ENCODE measurements at regions not wholly inside any gene's neighbourhood (a gene's known extent, or its start where the extent isn't known, plus 50 kb on each side); places are given as distances from the start of the nearest gene placed in this dataset.

DNA sequence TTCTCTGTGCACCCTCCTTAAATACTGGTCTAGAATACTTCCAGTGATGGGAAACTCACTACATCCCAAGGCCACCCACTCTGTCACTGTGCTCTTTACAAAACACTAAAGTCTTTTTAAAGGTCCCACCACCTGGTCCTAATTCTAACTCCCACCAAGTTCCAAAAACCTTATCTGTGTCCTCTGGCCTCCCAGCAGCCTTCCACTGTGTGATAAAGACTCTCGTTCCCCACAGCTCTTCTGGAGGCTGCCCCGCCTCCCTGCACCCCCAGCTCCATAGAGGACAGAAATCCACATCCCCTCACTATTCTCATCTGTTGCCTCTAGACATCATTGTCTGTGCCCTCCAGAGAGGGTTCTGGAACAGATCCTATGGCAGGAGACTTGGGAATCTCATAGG, 276.4 kb downstream of the FAM43A start:
- H3K36me3 ChIP-seq (ENCODE audit: insufficient read depth, low read length) = no peaks in the 10 kb centered on the region
- no peak overlapping the region for H3K4me3 ChIP-seq (ENCODE audit: low read length)
- POLR2A ChIA-PET = no interaction called here
- Mint-ChIP-seq H3K27me3 (peaks cover 5 to 24% of the 10 kb centered on the region in 2 donors), H3K9me3 (no peaks in the 10 kb centered on the region), H3K4me1 (no peaks in the 10 kb centered on the region), H3K27ac (no peak overlapping the region), H3K4me3 (no peak overlapping the region), H3K36me3 (peaks cover 0 to 1% (median 0%) of the 10 kb centered on the region in 3 donors)
- no peaks in the 10 kb centered on the region for H3K9me3 ChIP-seq (ENCODE audit: low read length)
- H3K27ac ChIP-seq (ENCODE audit: low read depth, low read length) = no peak overlapping the region
- CTCF ChIA-PET = no interaction called here
- DNase-seq = no peak
- no peaks in the 10 kb centered on the region for H3K4me1 ChIP-seq (ENCODE audit: insufficient read depth, low read length)
- H3K27me3 ChIP-seq (ENCODE audit: insufficient read depth, low read length, poor library complexity, severe bottlenecking) = no peaks in the 10 kb centered on the region

DNA sequence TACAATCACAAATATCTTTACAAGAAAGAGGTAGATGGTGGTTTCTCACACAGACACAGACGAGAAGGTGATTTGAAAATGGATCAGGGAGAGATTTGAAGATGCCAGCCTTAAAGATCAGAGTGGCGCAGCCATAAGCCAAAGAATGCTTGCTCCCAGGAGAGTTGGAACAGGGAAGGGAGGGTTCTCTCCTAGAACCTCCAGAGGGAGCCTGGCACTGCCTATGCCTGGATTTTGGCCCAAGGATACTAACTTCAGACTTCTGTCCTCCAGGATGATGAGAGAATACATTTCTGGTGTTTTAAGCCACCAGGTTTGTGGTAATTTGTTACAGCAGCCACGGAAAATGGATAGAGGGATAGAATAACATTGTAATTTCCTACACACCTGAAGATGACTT, 279.1 kb downstream of the FAM43A start:
- CTCF ChIA-PET = no interaction called here
- no peak overlapping the region for H3K27ac Mint-ChIP-seq
- no peaks in the 10 kb centered on the region for H3K9me3 ChIP-seq (ENCODE audit: low read length)

DNA sequence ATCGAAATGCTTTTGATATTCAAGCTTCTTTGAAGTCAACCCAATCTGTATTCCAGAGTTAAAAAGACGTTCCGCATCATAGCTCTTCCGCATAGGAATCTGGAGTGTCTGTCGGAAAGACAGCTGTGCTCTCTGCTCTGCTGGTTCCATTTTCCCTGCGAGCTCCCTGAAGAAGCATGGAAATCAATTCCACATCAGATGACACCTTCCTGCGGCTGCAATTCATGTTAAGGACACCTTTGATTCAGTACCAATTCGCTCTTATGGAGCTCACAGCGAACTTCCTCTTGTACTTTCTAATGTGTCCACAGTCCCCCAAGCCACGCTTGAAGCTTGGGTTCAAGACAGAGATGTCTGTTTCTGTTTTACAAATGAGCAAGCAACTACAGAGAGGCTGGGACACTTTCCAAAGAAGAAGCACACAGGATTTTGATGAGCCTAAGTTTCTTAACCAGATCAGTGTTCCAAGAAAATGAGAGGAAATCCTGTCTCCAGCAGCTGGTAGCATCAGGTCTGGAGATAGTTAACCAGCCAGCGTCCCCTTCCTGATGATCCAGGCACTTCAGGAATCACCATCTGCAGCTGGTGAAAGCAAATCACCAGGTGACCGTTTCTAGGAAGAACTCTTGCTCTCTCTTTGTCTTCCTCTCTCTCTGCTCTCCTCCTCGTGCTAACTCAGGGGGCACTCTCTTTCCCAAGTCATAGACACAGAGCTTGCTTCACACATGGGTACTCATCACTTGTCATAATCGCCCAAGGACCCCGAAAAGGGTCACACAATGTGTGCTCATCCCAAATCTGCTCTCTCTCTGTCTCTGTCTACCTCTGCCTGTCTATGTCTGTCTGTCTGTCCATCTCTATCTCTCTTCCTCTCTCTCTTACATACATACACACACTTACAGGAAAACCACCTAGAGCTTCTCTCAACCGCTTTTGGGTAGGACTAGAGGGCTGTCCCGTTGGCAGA, 281.8 kb downstream of the FAM43A start:
- no peak overlapping the region for H3K4me3 Mint-ChIP-seq
- CTCF ChIA-PET = no interaction called here
- POLR2A ChIA-PET = no interaction called here

More for the DNA sequence above, 279.1 kb downstream of the FAM43A start:
- Mint-ChIP-seq H3K4me3 (no peak overlapping the region), H3K9me3 (peaks cover 0 to under 1% (median 0%) of the 10 kb centered on the region in 5 donors), H3K27me3 (peaks cover 5 to 29% of the 10 kb centered on the region in 2 donors), H3K4me1 (no peaks in the 10 kb centered on the region), H3K36me3 (peaks cover 0 to 1% (median 0%) of the 10 kb centered on the region in 3 donors)
- DNase-seq = no peak
- Histone ChIP-seq H3K36me3 (ENCODE audit: insufficient read depth, low read length) (no peaks in the 10 kb centered on the region), H3K4me3 (ENCODE audit: low read length) (no peak overlapping the region), H3K27me3 (ENCODE audit: insufficient read depth, low read length, poor library complexity, severe bottlenecking) (no peaks in the 10 kb centered on the region), H3K27ac (ENCODE audit: low read depth, low read length) (no peak overlapping the region), H3K4me1 (ENCODE audit: insufficient read depth, low read length) (no peaks in the 10 kb centered on the region)
- POLR2A ChIA-PET = no interaction called here

DNA sequence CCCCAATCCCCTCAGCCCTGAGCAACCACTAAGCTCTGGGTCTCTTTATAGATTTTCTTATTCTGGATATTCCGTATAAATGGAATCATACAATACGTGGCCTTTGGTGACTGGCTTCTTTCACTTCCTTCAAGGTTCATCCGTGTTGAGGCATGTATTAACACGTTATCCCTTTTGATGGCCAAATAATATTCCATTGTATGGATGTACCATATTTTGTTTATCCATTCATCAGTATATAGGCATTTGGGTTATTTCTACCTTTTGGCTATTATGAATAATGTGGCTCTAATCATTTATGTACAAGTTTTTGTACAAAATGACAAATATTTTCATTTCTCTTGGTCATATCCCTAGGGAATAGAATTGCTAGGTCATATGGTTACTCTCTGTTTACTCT, 284.4 kb downstream of the FAM43A start:
- Mint-ChIP-seq H3K27ac (no peak overlapping the region), H3K9me3 (peaks cover 0 to 4% (median 1%) of the 10 kb centered on the region in 5 donors), H3K4me1 (no peaks in the 10 kb centered on the region), H3K4me3 (no peak overlapping the region), H3K36me3 (peaks cover 0 to 1% (median 0%) of the 10 kb centered on the region in 3 donors), H3K27me3 (peaks cover 5 to 47% of the 10 kb centered on the region in 2 donors)
- Histone ChIP-seq H3K36me3 (ENCODE audit: insufficient read depth, low read length) (no peaks in the 10 kb centered on the region), H3K9me3 (ENCODE audit: low read length) (no peaks in the 10 kb centered on the region), H3K27ac (ENCODE audit: low read depth, low read length) (no peak overlapping the region), H3K27me3 (ENCODE audit: insufficient read depth, low read length, poor library complexity, severe bottlenecking) (no peaks in the 10 kb centered on the region), H3K4me1 (ENCODE audit: insufficient read depth, low read length) (no peaks in the 10 kb centered on the region), H3K4me3 (ENCODE audit: low read length) (no peak overlapping the region)
- no peak for DNase-seq
- ChIA-PET CTCF (no interaction called here), POLR2A (no interaction called here)

More for the DNA sequence above, 281.8 kb downstream of the FAM43A start:
- Mint-ChIP-seq H3K36me3 (peaks cover 0 to 1% (median 0%) of the 10 kb centered on the region in 3 donors), H3K9me3 (peaks cover 0 to 4% (median 1%) of the 10 kb centered on the region in 5 donors), H3K27ac (no peak overlapping the region), H3K4me1 (no peaks in the 10 kb centered on the region), H3K27me3 (peaks cover 3 to 35% of the 10 kb centered on the region in 2 donors)
- H3K27ac ChIP-seq (ENCODE audit: low read depth, low read length) = no peak overlapping the region
- no peaks in the 10 kb centered on the region for H3K36me3 ChIP-seq (ENCODE audit: insufficient read depth, low read length)
- H3K9me3 ChIP-seq (ENCODE audit: low read length) = no peaks in the 10 kb centered on the region
- no peak for DNase-seq
- H3K27me3 ChIP-seq (ENCODE audit: insufficient read depth, low read length, poor library complexity, severe bottlenecking) = no peaks in the 10 kb centered on the region
- no peaks in the 10 kb centered on the region for H3K4me1 ChIP-seq (ENCODE audit: insufficient read depth, low read length)
- H3K4me3 ChIP-seq (ENCODE audit: low read length) = no peak overlapping the region

GRCh38 chr3:194971009-194971408, 285.3 kb downstream of the FAM43A start:
- Mint-ChIP-seq H3K36me3 (peaks cover 0 to 1% (median 0%) of the 10 kb centered on the region in 3 donors), H3K9me3 (peaks cover 0 to 4% (median 1%) of the 10 kb centered on the region in 5 donors), H3K4me1 (no peaks in the 10 kb centered on the region), H3K4me3 (no peak overlapping the region), H3K27me3 (peaks cover 5 to 52% of the 10 kb centered on the region in 2 donors), H3K27ac (no peak overlapping the region)
- no peaks in the 10 kb centered on the region for H3K27me3 ChIP-seq (ENCODE audit: insufficient read depth, low read length, poor library complexity, severe bottlenecking)
- ChIA-PET CTCF (interaction anchor here (1.4 kb wide), 1 partner anchor 283 kb away, joined by 4 read pairs; no protein-coding TSS in a partner anchor), POLR2A (no interaction called here)
- H3K27ac ChIP-seq (ENCODE audit: low read depth, low read length) = no peak overlapping the region
- no peak for DNase-seq
- H3K36me3 ChIP-seq (ENCODE audit: insufficient read depth, low read length) = no peaks in the 10 kb centered on the region
- no peaks in the 10 kb centered on the region for H3K9me3 ChIP-seq (ENCODE audit: low read length)
- no peaks in the 10 kb centered on the region for H3K4me1 ChIP-seq (ENCODE audit: insufficient read depth, low read length)
- no peak overlapping the region for H3K4me3 ChIP-seq (ENCODE audit: low read length)

- peaks cover 0 to 4% (median 1%) of the 10 kb centered on the region in 5 donors for H3K9me3 Mint-ChIP-seq
- H3K36me3 Mint-ChIP-seq = peaks cover 0 to 1% (median 0%) of the 10 kb centered on the region in 3 donors
- Histone ChIP-seq H3K36me3 (ENCODE audit: insufficient read depth, low read length) (no peaks in the 10 kb centered on the region), H3K27ac (ENCODE audit: low read depth, low read length) (no peak overlapping the region), H3K27me3 (ENCODE audit: insufficient read depth, low read length, poor library complexity, severe bottlenecking) (no peaks in the 10 kb centered on the region), H3K9me3 (ENCODE audit: low read length) (no peaks in the 10 kb centered on the region), H3K4me1 (ENCODE audit: insufficient read depth, low read length) (no peaks in the 10 kb centered on the region), H3K4me3 (ENCODE audit: low read length) (no peak overlapping the region)
- peaks cover 5 to 53% of the 10 kb centered on the region in 2 donors for H3K27me3 Mint-ChIP-seq
- no peaks in the 10 kb centered on the region for H3K4me1 Mint-ChIP-seq
- POLR2A ChIA-PET = no interaction called here
- H3K4me3 Mint-ChIP-seq = no peak overlapping the region
- no peak overlapping the region for H3K27ac Mint-ChIP-seq
- CTCF ChIA-PET = interaction anchor here (0.6 to 1.4 kb wide), 2 partner anchors 284 to 456 kb away, joined by 3 to 4 read pairs; no protein-coding TSS in a partner anchor
- no peak for DNase-seq
These were observed 286.3 kb downstream of the FAM43A start for GRCh38 chr3:194971965-194972364.

DNA sequence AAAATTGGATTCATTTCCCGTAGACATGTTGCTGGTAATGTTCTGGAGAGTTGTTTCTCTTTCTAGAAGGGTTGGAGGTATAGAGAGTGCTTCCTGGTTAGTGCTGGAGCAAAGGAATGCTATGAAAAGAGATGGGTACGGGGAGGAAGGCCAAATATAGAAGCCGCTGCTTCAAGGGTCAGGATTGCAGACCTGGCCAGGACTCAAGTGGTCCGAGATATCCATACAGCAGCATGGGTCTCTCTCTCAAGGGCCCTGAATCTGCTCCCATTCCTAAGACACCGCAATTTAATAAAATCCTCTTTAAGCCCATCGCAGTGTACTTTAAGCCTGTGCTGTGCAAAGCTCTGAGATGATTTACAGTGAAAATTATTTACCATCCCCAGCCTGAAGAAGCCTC, 287.0 kb downstream of the FAM43A start:
- Mint-ChIP-seq H3K4me3 (no peak overlapping the region), H3K9me3 (peaks cover 0 to 4% (median 1%) of the 10 kb centered on the region in 5 donors), H3K27me3 (peaks cover 5 to 53% of the 10 kb centered on the region in 2 donors), H3K4me1 (no peaks in the 10 kb centered on the region), H3K36me3 (peaks cover 0 to 1% (median 0%) of the 10 kb centered on the region in 3 donors), H3K27ac (no peak overlapping the region)
- Histone ChIP-seq H3K36me3 (ENCODE audit: insufficient read depth, low read length) (no peaks in the 10 kb centered on the region), H3K9me3 (ENCODE audit: low read length) (no peaks in the 10 kb centered on the region), H3K4me1 (ENCODE audit: insufficient read depth, low read length) (no peaks in the 10 kb centered on the region), H3K27ac (ENCODE audit: low read depth, low read length) (no peak overlapping the region), H3K4me3 (ENCODE audit: low read length) (no peak overlapping the region), H3K27me3 (ENCODE audit: insufficient read depth, low read length, poor library complexity, severe bottlenecking) (no peaks in the 10 kb centered on the region)
- ChIA-PET CTCF (no interaction called here), POLR2A (no interaction called here)
- no peak for DNase-seq

- Mint-ChIP-seq H3K9me3 (peaks cover 0 to 4% (median 1%) of the 10 kb centered on the region in 5 donors), H3K27me3 (peaks cover 5 to 53% of the 10 kb centered on the region in 2 donors), H3K27ac (no peak overlapping the region), H3K4me1 (no peaks in the 10 kb centered on the region), H3K4me3 (no peak overlapping the region), H3K36me3 (peaks cover 0 to 1% (median 0%) of the 10 kb centered on the region in 3 donors)
- no peaks in the 10 kb centered on the region for H3K4me1 ChIP-seq (ENCODE audit: insufficient read depth, low read length)
- H3K27me3 ChIP-seq (ENCODE audit: insufficient read depth, low read length, poor library complexity, severe bottlenecking) = no peaks in the 10 kb centered on the region
- H3K9me3 ChIP-seq (ENCODE audit: low read length) = no peaks in the 10 kb centered on the region
- no peak overlapping the region for H3K27ac ChIP-seq (ENCODE audit: low read depth, low read length)
- no peak for DNase-seq
- no peaks in the 10 kb centered on the region for H3K36me3 ChIP-seq (ENCODE audit: insufficient read depth, low read length)
- H3K4me3 ChIP-seq (ENCODE audit: low read length) = no peak overlapping the region
- POLR2A ChIA-PET = interaction anchor here (0.7 kb wide), 1 partner anchor 331 kb away, joined by 10 read pairs; no protein-coding TSS in a partner anchor
- CTCF ChIA-PET = no interaction called here
These were observed 287.8 kb downstream of the FAM43A start for GRCh38 chr3:194973366-194974000.

Measured in CD8-positive, alpha-beta memory T cell (primary cell).